GM12878 (cell line): ENCODE measurements at regions not wholly inside any gene's neighbourhood (a gene's known extent, or its start where the extent isn't known, plus 50 kb on each side); places are given as distances from the start of the nearest gene placed in this dataset.

Source experiments
- ATAC-seq: fragments of 200-7000 bp; cut with Tn5 transposase; 3 replicates; pipeline ENCODE4 v1.9.1; 2020; ENCODE audit warnings: mild to moderate bottlenecking, moderate library complexity
- BruUV-seq: library from RNA; stranded (reverse); fragments of 400-500 nt; replicated peaks from 2 replicates; lab custom pipeline; 2021; lab: Mats Ljungman, UMichigan
- CTCF ChIA-PET: fragments of 300-600 bp; sonication (Branson Sonifier 250); formaldehyde crosslinking; extraction: SDS; loops from one replicate; lab custom pipeline; 2021; ENCODE audit warnings: inconsistent platforms; lab: Yijun Ruan, JAX
- POLR2A ChIA-PET: fragments of 350-600 bp; formaldehyde crosslinking; extraction: SDS; loops from one replicate; lab custom pipeline; 2021; ENCODE audit warnings: inconsistent platforms; lab: Charles Lee
- RAD21 ChIA-PET: fragments of 300-600 bp; sonication (Branson Sonifier 250); formaldehyde crosslinking; loops from one replicate; lab custom pipeline; 2023; ENCODE audit warnings: antibody characterized with exemption; ENCODE audit not compliant: unreplicated experiment; lab: Charles Lee
- SMC1A ChIA-PET: fragments of 300-600 bp; sonication (Branson Sonifier 250); formaldehyde crosslinking; loops from one replicate; lab custom pipeline; 2023; ENCODE audit not compliant: unreplicated experiment, uncharacterized antibody; lab: Charles Lee
- DNase-seq: peaks from one replicate; pipeline ENCODE4 v3.0.0-alpha.2; 2011; ENCODE audit warnings: low read depth, low spot score
- FAIRE-seq: peaks from 3 replicates; lab custom pipeline; 2011; peaks lifted over from hg19 to GRCh38; lab: Jason Lieb, UNC
- H2AFZ ChIP-seq: 2 replicates; pipeline ENCODE4 v1.6.0; 2011; ENCODE audit warnings: low read depth, low read length, control low read depth; ENCODE audit not compliant: control insufficient read depth
- H3K27ac ChIP-seq: 2 replicates; pipeline ENCODE4 v1.5.1; 2011; ENCODE audit warnings: control low read depth; ENCODE audit not compliant: control insufficient read depth, insufficient read depth
- H3K27me3 ChIP-seq, 2 experiments: replicated peaks in 1 of 2; 2 replicates each; pipeline versions ENCODE4 v1.6.0 to v1.6.1; 2011; ENCODE audit warnings: low read length in 1 of 2; ENCODE audit not compliant: control insufficient read depth in 2 of 2, insufficient read depth in 2 of 2
- H3K36me3 ChIP-seq, 2 experiments: 2 replicates each; pipeline ENCODE4 v1.5.1; 2011; ENCODE audit warnings: low read length in 1 of 2; ENCODE audit not compliant: control insufficient read depth in 2 of 2, insufficient read depth in 2 of 2
- H3K4me1 ChIP-seq: 2 replicates; pipeline ENCODE4 v1.6.1; 2011; ENCODE audit warnings: mild to moderate bottlenecking, low read length, moderate library complexity, mixed read lengths; ENCODE audit not compliant: control insufficient read depth, insufficient read depth
- H3K4me2 ChIP-seq: 2 replicates; pipeline ENCODE4 v1.6.0; 2011; ENCODE audit warnings: control low read depth; ENCODE audit not compliant: control insufficient read depth, insufficient read depth
- H3K4me3 ChIP-seq: fragments of 200-600 bp; sonication (generic); 2 replicates; pipeline ENCODE4 v1.5.1; 2016
- H3K79me2 ChIP-seq: 2 replicates; pipeline ENCODE4 v1.6.0; 2011; ENCODE audit warnings: low read length; ENCODE audit not compliant: control insufficient read depth, insufficient read depth
- H3K9ac ChIP-seq: 2 replicates; pipeline ENCODE4 v1.8.0; 2011; ENCODE audit warnings: low read length, control low read depth, mixed read lengths; ENCODE audit not compliant: control insufficient read depth, insufficient read depth
- H3K9me3 ChIP-seq: replicated peaks from 3 replicates; pipeline ENCODE4 v1.5.1; 2011; ENCODE audit warnings: mild to moderate bottlenecking, low read length; ENCODE audit not compliant: control insufficient read depth, insufficient read depth
- H4K20me1 ChIP-seq: 2 replicates; pipeline ENCODE4 v1.6.0; 2011; ENCODE audit not compliant: control insufficient read depth, insufficient read depth
- CHD1 ChIP-seq: IDR thresholded peaks from 2 replicates; pipeline ENCODE4 v1.6.1; 2012; ENCODE audit warnings: low read depth, low read length, improper control_type of control experiment
- CTCF ChIP-seq, 3 experiments: IDR thresholded peaks in 2 of 3; conservative IDR thresholded peaks in 1 of 3; 2 replicates each; pipeline ENCODE4 v1.5.1; 2011; ENCODE audit warnings: low read depth in 3 of 3, low read length in 3 of 3, mild to moderate bottlenecking in 3 of 3, control low read depth in 2 of 3, moderate library complexity in 2 of 3, inconsistent platforms in 1 of 3, mixed read lengths in 1 of 3; ENCODE audit not compliant: control insufficient read depth in 2 of 3, insufficient read depth in 1 of 3; ENCODE audit errors: extremely low read depth in 1 of 3
- E2F8 ChIP-seq: fragments of 450-650 bp; IDR thresholded peaks from 2 replicates; pipeline ENCODE4 v1.6.1; 2018; ENCODE audit warnings: mild to moderate bottlenecking, low read depth, moderate library complexity; ENCODE audit not compliant: partially characterized antibody
- GABPA ChIP-seq: IDR thresholded peaks from 2 replicates; pipeline ENCODE4 v1.6.1; 2014; ENCODE audit warnings: antibody characterized with exemption, low read depth, mild to moderate bottlenecking, inconsistent platforms
- GATAD2B ChIP-seq: fragments of 450-650 bp; conservative IDR thresholded peaks from 2 replicates; pipeline ENCODE4 v1.6.1; 2017; ENCODE audit warnings: low read depth, mild to moderate bottlenecking, moderate library complexity
- JUNB ChIP-seq: IDR thresholded peaks from 2 replicates; pipeline ENCODE4 v1.6.1; 2016; ENCODE audit warnings: antibody characterized with exemption, mild to moderate bottlenecking
- MYB ChIP-seq: fragments of 150-350 bp; IDR thresholded peaks from 2 replicates; pipeline ENCODE4 v1.6.1; 2014; ENCODE audit warnings: mild to moderate bottlenecking, low read depth, low read length, borderline replicate concordance
- NFIC ChIP-seq: IDR thresholded peaks from 2 replicates; pipeline ENCODE4 v1.6.1; 2012; ENCODE audit warnings: low read depth, mild to moderate bottlenecking, inconsistent platforms, low read length, moderate library complexity
- NFYA ChIP-seq: IDR thresholded peaks from 2 replicates; pipeline ENCODE4 v1.6.1; 2011; ENCODE audit warnings: low read depth, mild to moderate bottlenecking, low read length, improper control_type of control experiment, borderline replicate concordance
- PAX5 ChIP-seq: IDR thresholded peaks from 2 replicates; pipeline ENCODE4 v1.6.1; 2011; ENCODE audit warnings: low read depth, low read length, borderline replicate concordance
- TARDBP ChIP-seq: IDR thresholded peaks from 2 replicates; pipeline ENCODE4 v1.6.1; 2016; ENCODE audit warnings: borderline replicate concordance
- YBX1 ChIP-seq: fragments of 450-650 bp; IDR thresholded peaks from 2 replicates; pipeline ENCODE4 v1.6.1; 2016; ENCODE audit warnings: antibody characterized with exemption
- ZNF274 ChIP-seq: IDR thresholded peaks from one replicate; pipeline ENCODE4 v1.8.0; 2011; ENCODE audit not compliant: insufficient read length, insufficient read depth
- WGBS: methylation state at CpG from one replicate; pipeline ENCODE4 v1.1.6; 2016; ENCODE audit warnings: low lambda C conversion rate; ENCODE audit not compliant: insufficient replicate concordance, insufficient coverage; ENCODE audit errors: missing lambda C conversion rate; 5-methylcytosine and 5-hydroxymethylcytosine counted together
- in situ Hi-C: fragments of 300-500 bp; cut with MboI; formaldehyde crosslinking; loops from 9 replicates; pipeline ENCODE4 v1.14.3; 2018; ENCODE audit warnings: mixed read lengths
- intact Hi-C: fragments of 100-400 bp; cut with micrococcal nuclease; formaldehyde crosslinking; loops from one replicate; pipeline ENCODE4 v1.14.2; 2022; ENCODE audit not compliant: unreplicated experiment
- TF ChIP-seq, protein P1 (sequence below): fragments of 450-650 bp; conservative IDR thresholded peaks from 2 replicates; pipeline ENCODE4 v1.6.1; 2017; ENCODE audit warnings: mild to moderate bottlenecking, moderate library complexity

DNA sequence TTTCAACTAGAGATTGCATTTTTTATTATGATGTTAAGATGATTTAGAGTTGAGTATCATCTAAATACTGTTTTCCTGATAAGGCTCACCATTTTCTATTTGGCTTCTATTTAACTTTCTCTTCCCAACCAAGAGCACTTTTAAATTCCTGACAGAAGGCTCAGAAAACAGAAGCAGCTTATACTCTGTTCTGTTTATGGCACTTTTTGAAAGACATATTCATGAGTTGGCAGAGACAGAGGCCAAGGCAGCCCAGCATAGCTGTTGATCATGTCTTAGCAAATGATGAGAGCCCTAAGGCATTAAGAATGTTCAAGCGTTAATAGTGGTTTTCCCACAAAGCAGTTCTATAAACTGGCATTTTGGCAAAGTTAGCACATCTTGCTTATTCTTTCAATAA lies 330.3 kb downstream of the TRAM1L1 start:
- intact Hi-C loops: no loop called here

More for the DNA sequence above, 330.3 kb downstream of the TRAM1L1 start:
- Histone ChIP-seq H3K27ac (no peak overlapping the region), H3K9ac (no peak overlapping the region), H3K27me3 (no peaks in the 10 kb centered on the region), H2AFZ (no peak overlapping the region), H3K4me1 (no peaks in the 10 kb centered on the region), H4K20me1 (no peaks in the 10 kb centered on the region), H3K79me2 (no peaks in the 10 kb centered on the region), H3K36me3 (no peaks in the 10 kb centered on the region), H3K9me3 (no peaks in the 10 kb centered on the region), H3K4me2 (no peak overlapping the region), H3K4me3 (no peak overlapping the region)
- SMC1A ChIA-PET: no interaction called here
- ATAC-seq (no peak), FAIRE-seq (no peak), DNase-seq (no peak)
- WGBS: 96% methylated on average over 1 of the region's 1 CpG
- in situ Hi-C loops: no loop called here
- RAD21 ChIA-PET: no interaction called here
- CTCF ChIA-PET: no interaction called here
- no TSS peak for BruUV-seq
- POLR2A ChIA-PET: no interaction called here
- TF ChIP-seq NFYA (no peak), PAX5 (no peak), NFIC (no peak), CHD1 (no peak), MYB (no peak), ZNF274 (no peak), GABPA (no peak), YBX1 (no peak), TARDBP (no peak), CTCF (IDR thresholded peaks at IDR 0.05 in 2 of 3, conservative IDR thresholded peaks at IDR 0.05 in 1 of 3; ENCODE audit: control insufficient read depth in 2 of 3, extremely low read depth in 1 of 3, insufficient read depth in 1 of 3, low read depth in 3 of 3, low read length in 3 of 3) (no peak), JUNB (no peak), GATAD2B (no peak), E2F8 (no peak)
- TF ChIP-seq, protein P1, sequence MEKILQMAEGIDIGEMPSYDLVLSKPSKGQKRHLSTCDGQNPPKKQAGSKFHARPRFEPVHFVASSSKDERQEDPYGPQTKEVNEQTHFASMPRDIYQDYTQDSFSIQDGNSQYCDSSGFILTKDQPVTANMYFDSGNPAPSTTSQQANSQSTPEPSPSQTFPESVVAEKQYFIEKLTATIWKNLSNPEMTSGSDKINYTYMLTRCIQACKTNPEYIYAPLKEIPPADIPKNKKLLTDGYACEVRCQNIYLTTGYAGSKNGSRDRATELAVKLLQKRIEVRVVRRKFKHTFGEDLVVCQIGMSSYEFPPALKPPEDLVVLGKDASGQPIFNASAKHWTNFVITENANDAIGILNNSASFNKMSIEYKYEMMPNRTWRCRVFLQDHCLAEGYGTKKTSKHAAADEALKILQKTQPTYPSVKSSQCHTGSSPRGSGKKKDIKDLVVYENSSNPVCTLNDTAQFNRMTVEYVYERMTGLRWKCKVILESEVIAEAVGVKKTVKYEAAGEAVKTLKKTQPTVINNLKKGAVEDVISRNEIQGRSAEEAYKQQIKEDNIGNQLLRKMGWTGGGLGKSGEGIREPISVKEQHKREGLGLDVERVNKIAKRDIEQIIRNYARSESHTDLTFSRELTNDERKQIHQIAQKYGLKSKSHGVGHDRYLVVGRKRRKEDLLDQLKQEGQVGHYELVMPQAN: no peak
